H1 (cell line): ENCODE measurements at regions not wholly inside any gene's neighbourhood (a gene's known extent, or its start where the extent isn't known, plus 50 kb on each side); places are given as distances from the start of the nearest gene placed in this dataset.

Source experiments
- CTCF ChIA-PET: fragments of 300-600 bp; sonication (Branson Sonifier 250); formaldehyde crosslinking; loops from one replicate; lab custom pipeline; 2021; ENCODE audit not compliant: partially characterized antibody; lab: Charles Lee
- POLR2A ChIA-PET: fragments of 300-600 bp; sonication (Branson Sonifier 250); formaldehyde crosslinking; loops from one replicate; lab custom pipeline; 2021; ENCODE audit warnings: inconsistent platforms; ENCODE audit not compliant: partially characterized antibody; lab: Charles Lee
- DNase-seq, 2 experiments: peaks; one replicate each; pipeline versions ENCODE4 v3.0.0 to v3.0.0-alpha.2; 2010 to 2022; ENCODE audit warnings: low spot score in 2 of 2, low read depth in 1 of 2, mixed read lengths in 1 of 2
- FAIRE-seq: peaks from 2 replicates; lab custom pipeline; 2011; peaks lifted over from hg19 to GRCh38; lab: Jason Lieb, UNC
- H2AFZ ChIP-seq: 2 replicates; pipeline ENCODE4 v1.8.1; 2012; ENCODE audit warnings: low read length, inconsistent platforms
- H2AK5ac ChIP-seq: 2 replicates; pipeline ENCODE4 v1.6.1; 2013; ENCODE audit warnings: low read depth, low read length
- H2BK120ac ChIP-seq: replicated peaks from 2 replicates; pipeline ENCODE3; 2013; ENCODE audit warnings: low read depth, low read length, inconsistent platforms
- H2BK12ac ChIP-seq: 2 replicates; pipeline ENCODE4 v1.6.1; 2013; ENCODE audit warnings: low read depth, low read length
- H2BK15ac ChIP-seq: 2 replicates; pipeline ENCODE4 v1.6.1; 2013; ENCODE audit warnings: low read length
- H2BK20ac ChIP-seq: 2 replicates; pipeline ENCODE4 v1.6.1; 2013; ENCODE audit warnings: low read length
- H2BK5ac ChIP-seq: 2 replicates; pipeline ENCODE4 v1.6.1; 2013; ENCODE audit warnings: low read depth, low read length
- H3K14ac ChIP-seq: 2 replicates; pipeline ENCODE4 v1.6.1; 2013; ENCODE audit warnings: inconsistent platforms; ENCODE audit not compliant: insufficient read length
- H3K18ac ChIP-seq: 2 replicates; pipeline ENCODE4 v1.6.1; 2013; ENCODE audit warnings: low read length; ENCODE audit errors: extremely low read depth
- H3K23ac ChIP-seq: 2 replicates; pipeline ENCODE4 v1.6.1; 2013; ENCODE audit warnings: inconsistent platforms; ENCODE audit not compliant: insufficient read length
- H3K23me2 ChIP-seq: 2 replicates; pipeline ENCODE4 v1.6.1; 2013; ENCODE audit warnings: low read depth, low read length
- H3K27ac ChIP-seq: 2 replicates; pipeline ENCODE4 v1.6.1; 2011; ENCODE audit warnings: low read depth, low read length, inconsistent platforms
- H3K27me3 ChIP-seq, 4 experiments: replicated peaks in 1 of 4; 1 replicate in 1 of 4; 2 replicates in 3 of 4; pipeline versions ENCODE4 v1.6.1 to v1.8.1; 2011 to 2013; ENCODE audit warnings: low read length in 3 of 4, mild to moderate bottlenecking in 3 of 4, inconsistent platforms in 2 of 4, mixed read lengths in 2 of 4, moderate library complexity in 1 of 4; ENCODE audit not compliant: control insufficient read depth in 3 of 4, insufficient read depth in 3 of 4; ENCODE audit errors: extremely low read depth in 1 of 4
- H3K36me3 ChIP-seq, 4 experiments: 2 replicates each; pipeline versions ENCODE4 v1.6.1 to v1.8.1; 2011 to 2013; ENCODE audit warnings: mild to moderate bottlenecking in 4 of 4, low read length in 3 of 4, moderate library complexity in 2 of 4, control low read depth in 1 of 4, inconsistent platforms in 1 of 4; ENCODE audit not compliant: insufficient read depth in 4 of 4, control insufficient read depth in 2 of 4
- H3K4ac ChIP-seq: replicated peaks from 2 replicates; pipeline ENCODE3; 2013; ENCODE audit warnings: low read length, low read depth, mixed read lengths, inconsistent platforms; ENCODE audit not compliant: insufficient read length
- H3K4me1 ChIP-seq, 4 experiments: replicated peaks in 1 of 4; 1 replicate in 1 of 4; 2 replicates in 3 of 4; pipeline versions ENCODE4 v1.6.1 to v1.8.1; 2011 to 2013; ENCODE audit warnings: low read length in 3 of 4, inconsistent platforms in 2 of 4, mixed read lengths in 1 of 4; ENCODE audit not compliant: insufficient read depth in 4 of 4, control insufficient read depth in 3 of 4
- H3K4me2 ChIP-seq, 2 experiments: 2 replicates each; pipeline versions ENCODE4 v1.6.1 to v1.8.1; 2011 to 2013; ENCODE audit warnings: low read depth in 2 of 2, low read length in 2 of 2, control low read depth in 1 of 2, inconsistent platforms in 1 of 2, mild to moderate bottlenecking in 1 of 2; ENCODE audit not compliant: insufficient read depth in 1 of 2
- H3K4me3 ChIP-seq, 4 experiments: fragments of 200-600, 300-600 bp in 1 of 4; sonication (generic), shearing (Covaris generic), sonication (Bioruptor Twin) in 1 of 4; 2 replicates each; pipeline versions ENCODE4 v1.5.1 to v1.8.1; 2011 to 2016; ENCODE audit warnings: low read length in 4 of 4, low read depth in 3 of 4, control low read depth in 2 of 4, inconsistent platforms in 2 of 4, mild to moderate bottlenecking in 2 of 4, mixed read lengths in 1 of 4, moderate library complexity in 1 of 4; ENCODE audit not compliant: insufficient read depth in 2 of 4; ENCODE audit errors: extremely low read depth in 1 of 4
- H3K56ac ChIP-seq: replicated peaks from 2 replicates; pipeline ENCODE3; 2013; ENCODE audit warnings: low read depth, mild to moderate bottlenecking, mixed read lengths, low read length, inconsistent platforms; ENCODE audit not compliant: insufficient read length
- H3K79me1 ChIP-seq: 2 replicates; pipeline ENCODE4 v1.6.1; 2013; ENCODE audit warnings: low read depth, low read length, control low read depth
- H3K79me2 ChIP-seq, 2 experiments: 2 replicates each; pipeline versions ENCODE4 v1.6.1 to v1.8.1; 2012 to 2013; ENCODE audit warnings: low read length in 2 of 2, mild to moderate bottlenecking in 2 of 2, inconsistent platforms in 1 of 2; ENCODE audit not compliant: insufficient read depth in 2 of 2, control insufficient read depth in 1 of 2
- H3K9ac ChIP-seq, 4 experiments: replicated peaks in 1 of 4; 1 replicate in 1 of 4; 2 replicates in 3 of 4; pipeline versions ENCODE4 v1.6.1 to v1.8.1; 2011 to 2013; ENCODE audit warnings: low read depth in 3 of 4, low read length in 3 of 4, control low read depth in 2 of 4, mild to moderate bottlenecking in 2 of 4, moderate library complexity in 2 of 4, inconsistent platforms in 1 of 4; ENCODE audit errors: extremely low read depth in 1 of 4
- H3K9me3 ChIP-seq, 2 experiments: 2 replicates each; pipeline versions ENCODE4 v1.6.1 to v1.8.1; 2012 to 2013; ENCODE audit warnings: mild to moderate bottlenecking in 2 of 2, moderate library complexity in 2 of 2, control low read depth in 1 of 2, inconsistent platforms in 1 of 2, low read depth in 1 of 2, low read length in 1 of 2, mixed read lengths in 1 of 2; ENCODE audit not compliant: insufficient read depth in 2 of 2
- H4K20me1 ChIP-seq, 2 experiments: replicated peaks in 1 of 2; 2 replicates each; pipeline versions ENCODE3 to v1.8.1; 2011 to 2013; ENCODE audit warnings: inconsistent platforms in 2 of 2, low read length in 2 of 2, mild to moderate bottlenecking in 1 of 2; ENCODE audit not compliant: insufficient read depth in 2 of 2, control insufficient read depth in 1 of 2
- H4K5ac ChIP-seq: 2 replicates; pipeline ENCODE4 v1.6.1; 2013; ENCODE audit warnings: low read length, low read depth, mixed read lengths, inconsistent platforms; ENCODE audit not compliant: insufficient read length
- H4K8ac ChIP-seq: 2 replicates; pipeline ENCODE4 v1.8.0; 2013; ENCODE audit warnings: mild to moderate bottlenecking, moderate library complexity, low read length, inconsistent platforms; ENCODE audit not compliant: insufficient read depth; ENCODE audit errors: extremely low read depth
- H4K91ac ChIP-seq: replicated peaks from 2 replicates; pipeline ENCODE3; 2013; ENCODE audit warnings: low read length, mixed read lengths, inconsistent platforms; ENCODE audit not compliant: insufficient read length
- CTCF ChIP-seq, 3 experiments: IDR thresholded peaks; 1 replicate in 2 of 3; 2 replicates in 1 of 3; pipeline versions ENCODE4 v1.5.1 to v1.6.1; 2011; ENCODE audit warnings: low read length in 3 of 3, mild to moderate bottlenecking in 3 of 3, inconsistent platforms in 2 of 3, low read depth in 1 of 3, moderate library complexity in 1 of 3; ENCODE audit not compliant: insufficient read depth in 1 of 3; ENCODE audit errors: control extremely low read depth in 1 of 3
- NANOG ChIP-seq: IDR thresholded peaks from 2 replicates; pipeline ENCODE4 v1.6.1; 2011; ENCODE audit warnings: low read length, low read depth, mild to moderate bottlenecking, inconsistent platforms; ENCODE audit not compliant: insufficient read depth, poor library complexity, severe bottlenecking
- RAD21 ChIP-seq, 2 experiments: IDR thresholded peaks in 1 of 2; conservative IDR thresholded peaks in 1 of 2; 2 replicates each; pipeline ENCODE4 v1.6.1; 2011; ENCODE audit warnings: low read depth in 2 of 2, low read length in 2 of 2, improper control_type of control experiment in 1 of 2, inconsistent platforms in 1 of 2, mild to moderate bottlenecking in 1 of 2, moderate library complexity in 1 of 2
- SUZ12 ChIP-seq: fragments of 200-600 bp; sonication (generic); IDR thresholded peaks from 2 replicates; pipeline ENCODE4 v1.6.1; 2012; ENCODE audit warnings: mild to moderate bottlenecking, inconsistent platforms, low read length, moderate library complexity, mixed read lengths
- WGBS, 2 experiments: shearing (Covaris generic) in 1 of 2; methylation state at CpG; one replicate each; pipeline versions ENCODE4 v1.1.6 to v1.1.7; 2013 to 2015; ENCODE audit warnings: low lambda C conversion rate in 2 of 2, mixed read lengths in 2 of 2, inconsistent platforms in 1 of 2, low coverage in 1 of 2, missing lambda C conversion rate in 1 of 2; ENCODE audit not compliant: insufficient replicate concordance in 2 of 2, insufficient coverage in 1 of 2, insufficient read length in 1 of 2; ENCODE audit errors: extremely low coverage in 1 of 2, missing lambda C conversion rate in 1 of 2; 5-methylcytosine and 5-hydroxymethylcytosine counted together

GRCh38 chr11:116234989-116235568 is 537.7 kb downstream of the BUD13 start:
- H3K14ac ChIP-seq = no peak overlapping the region

More at GRCh38 chr11:116234989-116235568, 537.7 kb downstream of the BUD13 start:
- H2BK15ac ChIP-seq = no peak overlapping the region
- CTCF ChIA-PET = interaction anchor here (0.6 to 16.0 kb wide), 11 partner anchors 8 to 125 kb away, joined by 3 to 162 read pairs (median 3); no protein-coding TSS in a partner anchor
- H3K27ac ChIP-seq = no peak overlapping the region
- 87% methylated on average over 6 of the region's 6 CpGs; no CpG with 5 or more reads in 1 of the 2 experiments for WGBS, 2 experiments
- no peaks in the 10 kb centered on the region for H3K23me2 ChIP-seq
- H3K18ac ChIP-seq = no peak overlapping the region
- H2AK5ac ChIP-seq = no peak overlapping the region
- H3K79me2 ChIP-seq = no peaks in the 10 kb centered on the region
- no peak overlapping the region for H4K8ac ChIP-seq
- no peaks in the 10 kb centered on the region; a peak in 1 of 7 replicates for H3K27me3 ChIP-seq
- peaks cover 0 to 4% of the 10 kb centered on the region in 2 experiments for H4K20me1 ChIP-seq
- H3K79me1 ChIP-seq = no peaks in the 10 kb centered on the region
- FAIRE-seq (no peak), DNase-seq (peak in 1 of 2 experiments; percentile 38)
- H2BK20ac ChIP-seq = no peak overlapping the region
- H3K4me2 ChIP-seq = no peak overlapping the region
- no peak overlapping the region for H3K4ac ChIP-seq
- no peak overlapping the region for H4K91ac ChIP-seq
- H2BK120ac ChIP-seq = no peak overlapping the region
- no peak overlapping the region for H3K9ac ChIP-seq
- no peak overlapping the region for H3K23ac ChIP-seq
- H2AFZ ChIP-seq = no peak overlapping the region
- no peak overlapping the region for H2BK5ac ChIP-seq
- no peak overlapping the region for H3K4me3 ChIP-seq
- H3K36me3 ChIP-seq = no peaks in the 10 kb centered on the region
- POLR2A ChIA-PET = interaction anchor here (2.1 kb wide), 1 partner anchor 10 kb away, joined by 5 read pairs; no protein-coding TSS in a partner anchor
- TF ChIP-seq SUZ12 (no peak), NANOG (peak; percentile 57), CTCF (IDR thresholded peaks at IDR 0.05; ENCODE audit: control extremely low read depth in 1 of 3, insufficient read depth in 1 of 3, low read depth in 1 of 3, low read length in 3 of 3) (peak; percentile 10 to 26 (median 22); a peak in 2 of 4 replicates), RAD21 (IDR thresholded peaks at IDR 0.05 in 1 of 2, conservative IDR thresholded peaks at IDR 0.05 in 1 of 2; ENCODE audit: low read depth in 2 of 2, low read length in 2 of 2) (peak in 1 of 2 experiments; percentile 6; a peak in 1 of 4 replicates)
- no peak overlapping the region for H3K56ac ChIP-seq
- H4K5ac ChIP-seq = no peak overlapping the region
- peaks cover 0 to 7% (median 1%) of the 10 kb centered on the region in 4 experiments; a peak in 2 of 7 replicates for H3K4me1 ChIP-seq
- H2BK12ac ChIP-seq = no peak overlapping the region
- no peaks in the 10 kb centered on the region for H3K9me3 ChIP-seq
